Chondrocyte (in vitro differentiated cells): ENCODE measurements at regions not wholly inside any gene's neighbourhood (a gene's known extent, or its start where the extent isn't known, plus 50 kb on each side); places are given as distances from the start of the nearest gene placed in this dataset.
"Not testable (repeated sequence)": the region's sequence is repeated elsewhere in the genome, so short reads cannot be mapped to it uniquely, and the experiment has no call there.

Experiments
- DNase-seq: peaks from one replicate; pipeline ENCODE4 v3.0.0; 2021; ENCODE audit warnings: mixed read lengths, low spot score
- H3K27ac Mint-ChIP-seq: one replicate; pipeline ENCODE4 v1.8.0; 2021; ENCODE audit warnings: mild to moderate bottlenecking, moderate library complexity, mixed read lengths; ENCODE audit not compliant: unreplicated experiment
- H3K27me3 Mint-ChIP-seq: 2 replicates; pipeline ENCODE4 v1.8.0; 2021; ENCODE audit warnings: low read depth, mixed read lengths
- H3K36me3 Mint-ChIP-seq: 2 replicates; pipeline ENCODE4 v1.8.0; 2021; ENCODE audit warnings: low read depth, mixed read lengths
- H3K4me1 Mint-ChIP-seq: 2 replicates; pipeline ENCODE4 v1.8.0; 2021; ENCODE audit warnings: low read depth, mild to moderate bottlenecking, mixed read lengths
- H3K4me3 Mint-ChIP-seq: one replicate; pipeline ENCODE4 v1.8.0; 2021; ENCODE audit warnings: mild to moderate bottlenecking, moderate library complexity, mixed read lengths; ENCODE audit not compliant: unreplicated experiment
- H3K9me3 Mint-ChIP-seq: 2 replicates; pipeline ENCODE4 v1.8.0; 2021; ENCODE audit warnings: low read depth, mixed read lengths
- TF ChIP-seq, protein P1 (sequence below): fragments of 200-600 bp; sonication (generic); IDR thresholded peaks from 2 replicates; pipeline ENCODE4 v1.5.0; 2021; ENCODE audit warnings: antibody characterized with exemption, mild to moderate bottlenecking, moderate library complexity

DNA sequence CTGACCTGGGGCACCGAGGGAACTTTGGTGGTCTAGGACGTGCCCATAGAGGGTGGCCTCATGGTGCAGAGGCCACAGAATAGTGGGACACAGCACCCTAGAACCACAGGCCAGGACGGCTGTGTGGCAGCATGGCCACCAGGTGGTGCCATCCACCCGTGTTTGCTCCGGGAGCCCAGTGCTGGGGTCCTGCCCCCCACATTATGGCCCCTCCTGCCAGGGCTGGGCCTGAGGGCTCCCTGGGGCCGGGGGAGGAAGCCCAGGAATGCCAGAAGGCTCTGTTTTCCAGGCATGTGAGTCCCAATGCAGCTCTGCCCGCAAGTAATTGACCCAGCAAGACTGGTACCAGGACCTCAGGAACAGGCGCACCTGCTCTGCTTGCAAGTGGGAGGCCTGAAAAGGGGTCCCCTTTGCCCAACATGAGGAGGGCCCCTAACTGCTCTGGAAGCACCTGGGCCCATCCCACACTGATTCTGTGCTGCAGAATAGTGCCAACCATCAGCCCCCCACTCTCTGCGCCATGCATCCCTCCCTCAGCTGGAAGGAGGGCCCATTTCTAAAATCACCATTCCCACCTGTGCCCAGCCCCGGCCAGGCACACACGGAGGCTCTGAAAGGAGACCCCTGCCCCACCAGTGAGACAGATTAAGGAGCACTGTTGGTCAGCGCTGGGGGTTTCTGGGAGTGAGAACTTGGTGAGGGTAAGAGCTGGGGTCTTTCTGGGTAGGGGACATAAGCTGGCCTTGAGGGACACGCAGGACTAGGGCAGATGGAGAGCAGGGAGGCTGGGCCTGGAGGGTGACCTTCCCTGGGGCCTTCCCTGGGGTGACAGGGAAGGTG lies 174.4 kb downstream of the TBC1D2B start:
- TF ChIP-seq, protein P1, sequence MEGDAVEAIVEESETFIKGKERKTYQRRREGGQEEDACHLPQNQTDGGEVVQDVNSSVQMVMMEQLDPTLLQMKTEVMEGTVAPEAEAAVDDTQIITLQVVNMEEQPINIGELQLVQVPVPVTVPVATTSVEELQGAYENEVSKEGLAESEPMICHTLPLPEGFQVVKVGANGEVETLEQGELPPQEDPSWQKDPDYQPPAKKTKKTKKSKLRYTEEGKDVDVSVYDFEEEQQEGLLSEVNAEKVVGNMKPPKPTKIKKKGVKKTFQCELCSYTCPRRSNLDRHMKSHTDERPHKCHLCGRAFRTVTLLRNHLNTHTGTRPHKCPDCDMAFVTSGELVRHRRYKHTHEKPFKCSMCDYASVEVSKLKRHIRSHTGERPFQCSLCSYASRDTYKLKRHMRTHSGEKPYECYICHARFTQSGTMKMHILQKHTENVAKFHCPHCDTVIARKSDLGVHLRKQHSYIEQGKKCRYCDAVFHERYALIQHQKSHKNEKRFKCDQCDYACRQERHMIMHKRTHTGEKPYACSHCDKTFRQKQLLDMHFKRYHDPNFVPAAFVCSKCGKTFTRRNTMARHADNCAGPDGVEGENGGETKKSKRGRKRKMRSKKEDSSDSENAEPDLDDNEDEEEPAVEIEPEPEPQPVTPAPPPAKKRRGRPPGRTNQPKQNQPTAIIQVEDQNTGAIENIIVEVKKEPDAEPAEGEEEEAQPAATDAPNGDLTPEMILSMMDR, result peak; percentile 88
- not testable (repeated sequence) for H3K36me3 Mint-ChIP-seq, H3K4me3 Mint-ChIP-seq, H3K27me3 Mint-ChIP-seq, H3K27ac Mint-ChIP-seq, H3K9me3 Mint-ChIP-seq
- peaks cover 13% of the 10 kb centered on the region for H3K4me1 Mint-ChIP-seq
- peak; percentile 51 for DNase-seq

DNA sequence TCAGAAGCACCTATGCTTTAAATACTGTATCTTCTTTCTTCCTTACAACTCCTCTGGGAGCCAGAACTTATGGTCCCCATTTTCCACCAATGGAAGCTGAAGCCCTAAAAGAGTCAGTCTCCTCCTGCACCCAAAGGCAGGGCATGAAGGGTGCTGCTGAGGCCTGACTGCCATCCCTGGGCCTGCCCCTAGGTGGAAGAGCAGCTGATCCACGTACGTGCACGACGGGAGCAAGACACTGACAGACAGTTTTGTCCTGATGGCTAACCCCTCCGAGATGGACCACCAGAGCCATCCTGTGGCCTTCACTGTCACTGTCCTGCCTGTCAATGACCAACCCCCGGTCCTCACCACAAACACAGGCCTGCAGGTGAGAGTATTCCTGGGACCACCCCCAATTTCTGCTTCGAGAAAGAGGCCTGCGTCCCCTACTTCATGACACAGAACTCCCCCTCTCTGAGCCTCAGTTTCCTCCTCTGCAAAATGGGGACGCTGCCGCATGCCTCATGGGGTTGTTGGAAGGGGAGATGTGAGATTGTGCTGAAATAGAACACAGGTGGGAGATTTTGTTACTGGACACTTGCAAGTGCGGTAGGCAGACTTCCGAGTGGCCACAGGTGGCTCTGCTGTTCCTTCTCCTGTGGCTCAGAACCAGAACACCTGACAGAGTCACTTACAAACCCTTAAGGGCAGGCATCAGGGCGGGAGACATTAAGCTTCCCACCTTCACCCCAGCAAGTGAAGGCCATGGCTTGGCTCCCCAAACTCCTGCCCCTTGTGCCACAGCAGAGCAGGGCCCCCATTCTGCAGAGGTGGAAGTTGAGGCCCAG lies 175.4 kb downstream of the TBC1D2B start:
- TF ChIP-seq, protein P1, result no peak
- H3K4me1 Mint-ChIP-seq, result peaks cover 6% of the 10 kb centered on the region
- DNase-seq, result peak; percentile 56
- H3K4me3 Mint-ChIP-seq, result no peak overlapping the region
- H3K27ac Mint-ChIP-seq, result no peak overlapping the region
- peaks cover 8% of the 10 kb centered on the region for H3K36me3 Mint-ChIP-seq
- H3K9me3 Mint-ChIP-seq, result no peaks in the 10 kb centered on the region
- no peaks in the 10 kb centered on the region for H3K27me3 Mint-ChIP-seq

DNA sequence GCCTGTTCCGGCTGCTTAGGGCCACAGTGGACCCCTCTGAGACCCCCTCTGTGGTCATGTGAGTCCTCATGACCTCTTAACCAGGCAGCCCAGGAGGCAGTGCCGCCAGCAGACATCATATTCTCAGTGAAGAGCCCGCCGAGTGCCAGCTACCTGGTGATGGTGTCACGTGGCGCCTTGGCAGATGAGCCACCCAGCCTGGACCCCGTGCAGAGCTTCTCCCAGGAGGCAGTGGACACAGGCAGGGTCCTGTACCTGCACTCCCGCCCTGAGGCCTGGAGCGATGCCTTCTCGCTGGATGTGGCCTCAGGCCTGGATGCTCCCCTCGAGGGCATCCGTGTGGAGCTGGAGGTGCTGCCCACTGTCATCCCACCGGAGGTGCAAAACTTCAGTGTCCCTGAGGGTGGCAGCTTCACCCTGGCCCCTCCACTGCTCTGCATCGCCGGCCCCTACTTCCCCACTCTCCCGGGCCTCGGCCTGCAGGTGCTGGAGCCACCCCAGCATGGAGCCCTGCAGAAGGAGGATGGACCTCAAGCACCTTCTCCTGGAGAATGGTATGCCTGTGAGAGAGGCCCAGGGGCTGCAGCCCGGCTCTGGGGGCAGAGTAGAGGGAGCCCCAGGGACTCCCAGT lies 176.1 kb downstream of the TBC1D2B start:
- no peak overlapping the region for H3K27ac Mint-ChIP-seq
- H3K9me3 Mint-ChIP-seq, result no peaks in the 10 kb centered on the region
- peaks cover 5% of the 10 kb centered on the region for H3K4me1 Mint-ChIP-seq
- H3K27me3 Mint-ChIP-seq, result no peaks in the 10 kb centered on the region
- H3K4me3 Mint-ChIP-seq, result no peak overlapping the region
- H3K36me3 Mint-ChIP-seq, result peaks cover 8% of the 10 kb centered on the region
- peak; percentile 86 for DNase-seq
- TF ChIP-seq, protein P1, result no peak

DNA sequence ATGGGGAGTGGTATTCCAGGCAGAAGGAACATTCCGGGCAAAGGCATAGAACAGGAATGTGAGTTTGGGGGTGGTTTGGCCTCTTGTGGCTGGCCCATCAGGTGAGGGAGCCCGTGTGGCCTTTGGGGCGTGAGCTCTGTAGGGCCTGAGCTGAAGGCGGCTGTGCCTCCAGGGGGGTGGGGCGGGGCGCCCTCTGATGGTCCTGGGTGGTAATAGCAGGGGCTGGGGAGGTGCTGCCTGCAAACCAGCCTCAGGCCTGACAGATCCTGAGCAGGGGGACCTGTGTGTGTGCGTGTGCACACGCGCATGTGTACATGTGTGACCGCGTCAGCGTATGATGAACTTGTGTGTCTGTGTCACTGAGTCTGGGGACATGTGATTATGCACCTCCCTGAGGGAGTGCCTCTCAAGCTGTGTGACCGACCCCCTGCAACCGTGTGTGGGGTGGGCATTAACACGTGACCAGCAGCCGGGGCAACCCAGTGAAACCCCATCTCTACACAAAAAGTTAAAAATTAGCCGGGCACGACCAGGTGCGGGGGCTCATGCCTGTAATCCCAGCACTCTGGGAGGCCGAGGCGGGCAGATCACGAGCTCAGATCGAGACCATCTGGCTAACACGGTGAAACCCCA lies 177.1 kb downstream of the TBC1D2B start:
- peak; percentile 44 for DNase-seq
- Mint-ChIP-seq H3K27ac (peak overlapping the region; percentile 80), H3K4me1 (peaks cover 10% of the 10 kb centered on the region)
- TF ChIP-seq, protein P1, result peak; percentile 76
- not testable (repeated sequence) for H3K36me3 Mint-ChIP-seq, H3K9me3 Mint-ChIP-seq, H3K27me3 Mint-ChIP-seq, H3K4me3 Mint-ChIP-seq

DNA sequence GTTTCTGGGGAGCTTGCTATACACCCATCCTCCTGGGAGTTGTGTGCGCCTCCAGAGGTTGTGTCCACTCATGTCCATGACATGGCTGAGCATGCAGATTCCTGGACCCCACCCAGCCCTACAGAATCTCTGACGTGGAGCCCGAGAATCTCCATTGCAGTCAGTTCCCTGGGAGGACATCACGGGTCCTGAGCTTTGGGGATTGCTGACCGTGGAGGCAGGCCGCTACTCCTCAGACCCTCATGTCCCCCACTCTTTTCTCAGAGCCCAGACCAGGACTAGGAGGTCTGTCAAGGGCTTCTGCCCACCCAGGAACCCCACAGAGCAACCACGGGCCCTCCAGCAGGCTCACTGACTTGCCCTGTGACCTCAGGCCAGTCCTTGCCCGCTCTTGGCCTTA lies 177.7 kb downstream of the TBC1D2B start:
- not testable (repeated sequence) for H3K27ac Mint-ChIP-seq, H3K4me3 Mint-ChIP-seq, H3K36me3 Mint-ChIP-seq, H3K27me3 Mint-ChIP-seq, H3K9me3 Mint-ChIP-seq
- peaks cover 17% of the 10 kb centered on the region for H3K4me1 Mint-ChIP-seq
- DNase-seq, result peak; percentile 34
